ENCODE measurements at regions not wholly inside any gene's neighbourhood (a gene's known extent, or its start where the extent isn't known, plus 50 kb on each side); places are given as distances from the start of the nearest gene placed in this dataset.
"Not testable (repeated sequence)": the region's sequence is repeated elsewhere in the genome, so short reads cannot be mapped to it uniquely, and the experiment has no call there.

DNA sequence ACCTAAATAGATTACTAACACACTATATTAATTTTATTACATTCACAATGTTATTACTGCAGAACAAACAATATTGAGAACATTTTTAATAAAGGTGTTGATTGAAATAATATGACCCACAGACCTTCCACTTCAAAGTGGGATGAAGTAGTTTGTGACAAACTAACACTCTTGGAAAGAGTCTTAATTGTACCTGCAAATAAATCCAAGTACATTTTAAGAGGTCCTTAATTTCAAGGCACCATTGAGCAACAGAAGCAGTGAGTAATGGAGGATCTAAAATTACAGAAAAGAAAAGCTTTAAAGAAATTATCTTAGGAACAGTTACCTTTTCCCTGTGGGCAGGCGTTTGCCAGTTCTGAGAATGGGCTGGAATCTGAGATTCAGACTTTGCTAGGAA, 140.2 kb downstream of the MMUT start:
- Histone ChIP-seq H3K4me1 (replicated peaks) (no peaks in the 10 kb centered on the region), H3K9me3 (no peaks in the 10 kb centered on the region), H3K4me3 (no peak overlapping the region), H3K27ac (no peak overlapping the region), H3K36me3 (no peaks in the 10 kb centered on the region), H3K27me3 (replicated peaks; ENCODE audit: insufficient read depth) (no peaks in the 10 kb centered on the region)
- intact Hi-C loops (cut with DNase I): no loop called here
- DNase-seq (ENCODE audit: low spot score): no peak
- TF ChIP-seq POLR2A (IDR thresholded peaks at IDR 0.05): no peak
- TF ChIP-seq CTCF (IDR thresholded peaks at IDR 0.05): no peak
- TF ChIP-seq POLR2AphosphoS5 (IDR thresholded peaks at IDR 0.05): no peak
- WGBS: 61% methylated on average over 1 of the region's 1 CpG

DNA sequence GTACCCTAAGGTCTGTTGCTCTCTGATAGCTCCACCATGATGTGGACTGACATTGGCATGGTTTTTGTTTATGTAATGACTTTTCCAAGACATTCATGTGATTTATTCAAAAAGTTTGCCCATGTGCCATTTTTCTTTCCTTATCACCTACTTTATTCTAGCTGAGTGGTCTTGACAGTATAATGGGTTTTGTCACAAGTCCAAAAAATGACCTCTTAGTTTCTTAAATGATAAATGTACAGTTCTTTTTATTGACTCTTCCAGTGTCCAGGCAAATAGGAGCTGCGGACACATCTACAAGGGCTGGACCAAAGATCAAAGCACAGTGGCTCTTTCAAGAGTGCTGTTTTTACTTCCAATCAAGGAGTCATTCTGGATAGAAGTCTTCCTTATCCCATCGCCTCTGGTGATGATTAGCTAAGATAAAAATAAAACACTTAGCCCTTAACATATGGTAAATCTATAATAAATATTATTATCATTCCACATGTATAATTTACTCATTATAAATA, 141.4 kb downstream of the MMUT start:
- WGBS: 49% methylated on average over 2 of the region's 2 CpGs
- no peaks in the 10 kb centered on the region for H3K27me3 ChIP-seq (replicated peaks; ENCODE audit: insufficient read depth)
- no peak for TF ChIP-seq POLR2A (IDR thresholded peaks at IDR 0.05)
- no peak for TF ChIP-seq CTCF (IDR thresholded peaks at IDR 0.05)
- no peak for TF ChIP-seq POLR2AphosphoS5 (IDR thresholded peaks at IDR 0.05)
- H3K4me3 ChIP-seq: no peak overlapping the region
- no peak overlapping the region for H3K27ac ChIP-seq
- DNase-seq (ENCODE audit: low spot score): no peak
- no peaks in the 10 kb centered on the region for H3K9me3 ChIP-seq
- H3K4me1 ChIP-seq (replicated peaks): no peaks in the 10 kb centered on the region
- H3K36me3 ChIP-seq: no peaks in the 10 kb centered on the region
- intact Hi-C loops (cut with DNase I): no loop called here

GRCh38 chr6:49305010-49305409, 158.0 kb downstream of the MMUT start:
- H3K4me3 ChIP-seq: no peak overlapping the region
- no peak for DNase-seq (ENCODE audit: low spot score)
- no peak overlapping the region for H3K27ac ChIP-seq
- no peaks in the 10 kb centered on the region for H3K4me1 ChIP-seq (replicated peaks)
- H3K36me3 ChIP-seq: no peaks in the 10 kb centered on the region
- 86% methylated on average over 1 of the region's 1 CpG for WGBS
- TF ChIP-seq CTCF (IDR thresholded peaks at IDR 0.05) (no peak), POLR2A (IDR thresholded peaks at IDR 0.05) (no peak), POLR2AphosphoS5 (IDR thresholded peaks at IDR 0.05) (no peak)
- intact Hi-C loops (cut with DNase I): no loop called here
- no peaks in the 10 kb centered on the region for H3K27me3 ChIP-seq (replicated peaks; ENCODE audit: insufficient read depth)
- no peaks in the 10 kb centered on the region for H3K9me3 ChIP-seq

- H3K4me1 ChIP-seq (replicated peaks); H3K36me3 ChIP-seq; DNase-seq (ENCODE audit: low spot score); H3K27ac ChIP-seq; H3K27me3 ChIP-seq (replicated peaks; ENCODE audit: insufficient read depth); intact Hi-C loops (cut with DNase I); H3K4me3 ChIP-seq; H3K9me3 ChIP-seq: not testable (repeated sequence)
- WGBS: 50% methylated on average over 1 of the region's 1 CpG
Measured at GRCh38 chr6:49304393-49304792, 158.7 kb downstream of the MMUT start.

DNA sequence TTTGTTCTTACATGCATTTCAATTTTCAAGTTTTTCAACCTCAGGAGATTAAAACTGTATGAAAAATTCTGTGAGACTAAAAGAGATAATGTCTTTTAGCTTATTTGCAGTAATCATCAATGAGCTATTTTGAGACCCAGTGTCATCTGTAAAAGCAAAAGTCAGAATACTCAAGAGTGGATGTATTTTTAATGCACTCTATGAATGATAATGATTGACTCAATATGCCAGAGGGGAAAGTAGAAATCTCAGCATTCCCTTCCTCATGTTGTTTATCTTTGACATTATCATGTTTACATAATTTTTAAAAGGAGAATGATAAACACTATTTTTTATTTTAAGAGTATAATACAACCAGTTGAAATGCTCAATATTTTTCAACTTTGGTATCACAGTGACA, 162.1 kb downstream of the MMUT start:
- no peak for DNase-seq (ENCODE audit: low spot score)
- H3K4me1 ChIP-seq (replicated peaks): no peaks in the 10 kb centered on the region
- H3K4me3 ChIP-seq: no peak overlapping the region
- no peak for TF ChIP-seq POLR2A (IDR thresholded peaks at IDR 0.05)
- TF ChIP-seq CTCF (IDR thresholded peaks at IDR 0.05): no peak
- no peak for TF ChIP-seq POLR2AphosphoS5 (IDR thresholded peaks at IDR 0.05)
- no peaks in the 10 kb centered on the region for H3K27me3 ChIP-seq (replicated peaks; ENCODE audit: insufficient read depth)
- no peaks in the 10 kb centered on the region for H3K36me3 ChIP-seq
- no peaks in the 10 kb centered on the region for H3K9me3 ChIP-seq
- H3K27ac ChIP-seq: no peak overlapping the region
- intact Hi-C loops (cut with DNase I): no loop called here

All from prostate gland (tissue), 2 donors.